ENCODE measurements at regions not wholly inside any gene's neighbourhood (a gene's known extent, or its start where the extent isn't known, plus 50 kb on each side); places are given as distances from the start of the nearest gene placed in this dataset.
"Not testable (repeated sequence)": the region's sequence is repeated elsewhere in the genome, so short reads cannot be mapped to it uniquely, and the experiment has no call there.

- DNase-seq: no peak
These were observed 457.3 kb upstream of the ISX start for GRCh38 chr22:34608540-34609115.

- no peak for DNase-seq
These were observed 456.3 kb upstream of the ISX start for GRCh38 chr22:34609646-34610045.

- DNase-seq: no peak
These were observed 445.8 kb upstream of the ISX start for GRCh38 chr22:34620161-34620560.

- no peak for DNase-seq
These were observed 445.1 kb upstream of the ISX start for GRCh38 chr22:34620832-34621231.

- DNase-seq: no peak
These were observed 443.4 kb upstream of the ISX start for GRCh38 chr22:34622602-34623001.

GRCh38 chr22:34623580-34623979 is 442.4 kb upstream of the ISX start:
- no peak for DNase-seq

- not testable (repeated sequence) for DNase-seq
These were observed 440.1 kb upstream of the ISX start for GRCh38 chr22:34625892-34626291.

GRCh38 chr22:34638128-34638527 is 427.8 kb upstream of the ISX start:
- DNase-seq: no peak

GRCh38 chr22:34639911-34640310 is 426.0 kb upstream of the ISX start:
- DNase-seq: no peak

- DNase-seq: no peak
These were observed 420.6 kb upstream of the ISX start for GRCh38 chr22:34645375-34645774.

- DNase-seq: no peak
These were observed 397.0 kb upstream of the ISX start for GRCh38 chr22:34669001-34669400.

GRCh38 chr22:34683031-34683430 is 382.9 kb upstream of the ISX start:
- not testable (repeated sequence) for DNase-seq

- not testable (repeated sequence) for DNase-seq
These were observed 381.7 kb upstream of the ISX start for GRCh38 chr22:34684278-34684677.

- no peak for DNase-seq
These were observed 378.8 kb upstream of the ISX start for GRCh38 chr22:34687116-34687515.

GRCh38 chr22:34688825-34689224 is 377.1 kb upstream of the ISX start:
- no peak for DNase-seq

- no peak for DNase-seq
These were observed 369.4 kb upstream of the ISX start for GRCh38 chr22:34696557-34696956.

GRCh38 chr22:34702279-34702678 is 363.7 kb upstream of the ISX start:
- no peak for DNase-seq

GRCh38 chr22:34709641-34710040 is 356.3 kb upstream of the ISX start:
- DNase-seq: no peak

- DNase-seq: no peak
These were observed 343.1 kb upstream of the ISX start for GRCh38 chr22:34722901-34723300.

GRCh38 chr22:34736081-34736480 is 329.9 kb upstream of the ISX start:
- no peak for DNase-seq

- DNase-seq: no peak
These were observed 327.1 kb upstream of the ISX start for GRCh38 chr22:34738661-34739400.

GRCh38 chr22:34743110-34743751 is 322.7 kb upstream of the ISX start:
- no peak for DNase-seq

- DNase-seq: no peak
These were observed 305.5 kb upstream of the ISX start for GRCh38 chr22:34760276-34761008.

- DNase-seq: no peak
These were observed 304.8 kb upstream of the ISX start for GRCh38 chr22:34761111-34761510.
